Endothelial cell of umbilical vein (primary cell): ENCODE measurements at regions not wholly inside any gene's neighbourhood (a gene's known extent, or its start where the extent isn't known, plus 50 kb on each side); places are given as distances from the start of the nearest gene placed in this dataset.
"Not testable (repeated sequence)": the region's sequence is repeated elsewhere in the genome, so short reads cannot be mapped to it uniquely, and the experiment has no call there.

Experiments
- BruUV-seq: library from RNA; stranded (reverse); fragments of 400-500 nt; replicated peaks from 2 replicates; lab custom pipeline; 2021; lab: Mats Ljungman, UMichigan
- CTCF ChIA-PET: fragments of 300-600, 350-600 bp; sonication (Branson Sonifier 250); formaldehyde crosslinking; loops from one replicate; lab custom pipeline; 2021; ENCODE audit warnings: antibody characterized with exemption, inconsistent platforms; lab: Charles Lee
- POLR2A ChIA-PET: fragments of 300-600, 350-600 bp; sonication (Branson Sonifier 250); formaldehyde crosslinking; loops from one replicate; lab custom pipeline; 2021; ENCODE audit warnings: antibody characterized with exemption, inconsistent platforms; lab: Charles Lee
- DNase-seq: peaks from one replicate; pipeline ENCODE4 v3.0.0-alpha.2; 2011; ENCODE audit warnings: low read depth, low spot score
- FAIRE-seq: peaks from 2 replicates; lab custom pipeline; 2011; peaks lifted over from hg19 to GRCh38; lab: Jason Lieb, UNC
- H2AFZ ChIP-seq: 2 replicates; pipeline ENCODE4 v1.6.0; 2012; ENCODE audit warnings: low read depth, low read length, control low read depth, inconsistent platforms
- H3K27ac ChIP-seq: 2 replicates; pipeline ENCODE4 v1.5.1; 2011; ENCODE audit warnings: low read depth, mild to moderate bottlenecking, control low read depth, low read length, moderate library complexity; ENCODE audit not compliant: insufficient read depth
- H3K27me3 ChIP-seq, 2 experiments: 2 replicates each; pipeline versions ENCODE4 v1.6.0 to v1.6.1; 2011; ENCODE audit warnings: low read length in 2 of 2, mixed read lengths in 1 of 2; ENCODE audit not compliant: control insufficient read depth in 2 of 2, insufficient read depth in 2 of 2
- H3K36me3 ChIP-seq, 2 experiments: 2 replicates in 1 of 2; 3 replicates in 1 of 2; pipeline ENCODE4 v1.5.1; 2011; ENCODE audit warnings: low read length in 2 of 2, mild to moderate bottlenecking in 1 of 2, moderate library complexity in 1 of 2; ENCODE audit not compliant: control insufficient read depth in 2 of 2, insufficient read depth in 2 of 2; ENCODE audit errors: extremely low read depth in 1 of 2
- H3K4me1 ChIP-seq: 3 replicates; pipeline ENCODE4 v1.5.1; 2011; ENCODE audit warnings: mild to moderate bottlenecking, low read length; ENCODE audit not compliant: control insufficient read depth, insufficient read depth; ENCODE audit errors: extremely low read depth
- H3K4me2 ChIP-seq: 2 replicates; pipeline ENCODE4 v1.6.1; 2011; ENCODE audit warnings: low read length, control low read depth, mixed read lengths; ENCODE audit not compliant: insufficient read depth
- H3K4me3 ChIP-seq, 3 experiments: fragments of 200-600 bp in 1 of 3; sonication (generic), shearing (Covaris generic) in 1 of 3; replicated peaks in 1 of 3; 2 replicates each; pipeline ENCODE4 v1.5.1; 2011 to 2016; ENCODE audit warnings: control low read depth in 3 of 3, low read length in 3 of 3, mild to moderate bottlenecking in 2 of 3, inconsistent platforms in 1 of 3, low read depth in 1 of 3, moderate library complexity in 1 of 3; ENCODE audit not compliant: insufficient read depth in 1 of 3
- H3K79me2 ChIP-seq: 2 replicates; pipeline ENCODE4 v1.6.0; 2012; ENCODE audit warnings: low read length, inconsistent platforms; ENCODE audit not compliant: control insufficient read depth, insufficient read depth
- H3K9ac ChIP-seq: replicated peaks from 2 replicates; pipeline ENCODE3; 2011; ENCODE audit warnings: low read length, control low read depth; ENCODE audit not compliant: insufficient read depth; ENCODE audit errors: extremely low read depth
- H3K9me1 ChIP-seq: replicated peaks from 3 replicates; pipeline ENCODE4 v1.6.0; 2011; ENCODE audit warnings: mild to moderate bottlenecking, low read length; ENCODE audit not compliant: control insufficient read depth, insufficient read depth; ENCODE audit errors: extremely low read depth
- H3K9me3 ChIP-seq: replicated peaks from 2 replicates; pipeline ENCODE4 v1.5.1; 2012; ENCODE audit warnings: low read length, inconsistent platforms; ENCODE audit not compliant: control insufficient read depth, insufficient read depth
- H4K20me1 ChIP-seq: replicated peaks from 2 replicates; pipeline ENCODE3; 2011; ENCODE audit warnings: mild to moderate bottlenecking, low read length; ENCODE audit not compliant: control insufficient read depth, insufficient read depth; ENCODE audit errors: extremely low read depth
- FOS ChIP-seq: IDR thresholded peaks from 2 replicates; pipeline ENCODE4 v1.6.1; 2011; ENCODE audit warnings: mild to moderate bottlenecking, low read length, moderate library complexity, borderline replicate concordance; ENCODE audit not compliant: insufficient read depth
- GATA2 ChIP-seq: IDR thresholded peaks from 2 replicates; pipeline ENCODE4 v1.7.0; 2011; ENCODE audit warnings: low read depth, mild to moderate bottlenecking, moderate library complexity, mixed read lengths, low read length; ENCODE audit not compliant: insufficient read length, insufficient read depth
- JUN ChIP-seq: IDR thresholded peaks from 2 replicates; pipeline ENCODE4 v1.6.1; 2011; ENCODE audit warnings: borderline replicate concordance, low read depth; ENCODE audit not compliant: insufficient read length, insufficient read depth
- MYC ChIP-seq: IDR thresholded peaks from one replicate; pipeline ENCODE4 v1.6.1; 2011; ENCODE audit warnings: mild to moderate bottlenecking, low read depth, low read length
- POLR2A ChIP-seq: IDR thresholded peaks from 2 replicates; pipeline ENCODE4 v1.6.1; 2012; ENCODE audit warnings: low read depth, mild to moderate bottlenecking, control low read depth, low read length
- POLR2AphosphoS5 ChIP-seq: IDR thresholded peaks from 2 replicates; pipeline ENCODE4 v1.6.1; 2012; ENCODE audit warnings: low read depth, mild to moderate bottlenecking, control low read depth, low read length, moderate library complexity; ENCODE audit not compliant: insufficient read depth
- dilution Hi-C: fragments of 300-500 bp; cut with MboI; formaldehyde crosslinking; loops from one replicate; pipeline ENCODE4 v1.15.0; 2019; ENCODE audit warnings: low sequenced_read_pairs; ENCODE audit not compliant: extremely low pct_ligation_motif_present
- intact Hi-C: fragments of 100-400 bp; cut with micrococcal nuclease; formaldehyde crosslinking; loops from one replicate; pipeline ENCODE4 v1.10.0; 2022
- TF ChIP-seq, protein P1 (sequence below): IDR thresholded peaks from 2 replicates; pipeline ENCODE4 v1.6.1; 2011; ENCODE audit not compliant: insufficient read depth, insufficient read length
- TF ChIP-seq, protein P2 (sequence below), 2 donors: IDR thresholded peaks; 1 replicate in 1 of 2; 2 replicates in 1 of 2; pipeline ENCODE4 v1.5.1; 2011; ENCODE audit warnings: low read length in 2 of 2, mild to moderate bottlenecking in 2 of 2, moderate library complexity in 2 of 2, control low read depth in 1 of 2, inconsistent platforms in 1 of 2, low read depth in 1 of 2; ENCODE audit not compliant: insufficient read depth in 1 of 2; ENCODE audit errors: extremely low read depth in 1 of 2

DNA sequence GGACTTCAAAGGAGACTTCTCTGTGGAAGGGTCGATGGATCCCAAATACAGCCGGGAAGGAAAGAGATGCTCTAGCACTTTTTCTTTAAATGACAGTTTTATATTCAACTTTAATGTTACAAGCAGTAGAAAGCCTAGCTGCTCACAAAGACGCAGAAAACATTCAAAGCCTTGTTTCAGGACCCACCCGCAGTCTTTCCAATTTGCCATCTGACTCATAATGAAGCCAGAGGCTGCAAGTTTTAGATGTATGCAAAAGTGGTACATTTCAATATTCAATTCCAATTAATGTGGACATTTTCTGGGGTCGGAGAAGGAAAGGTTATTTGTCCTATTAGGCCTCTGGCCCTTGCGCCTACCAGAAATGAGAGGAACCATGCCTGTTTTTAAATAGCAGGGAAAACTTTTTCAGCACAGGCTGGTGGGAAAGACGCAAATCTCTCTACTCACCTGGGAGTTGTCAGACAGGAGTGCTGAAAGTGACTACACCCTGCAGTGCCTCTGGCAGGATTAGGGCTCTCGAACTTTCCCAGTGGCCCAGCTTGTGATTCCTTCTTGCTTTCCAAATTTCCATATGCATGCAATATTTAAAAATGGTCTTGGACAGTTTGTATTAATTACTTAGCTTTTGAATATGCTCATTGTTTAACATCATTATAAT is 117.4 kb upstream of the MBNL1 start:
- Histone ChIP-seq H3K36me3 (no peaks in the 10 kb centered on the region), H3K9ac (no peak overlapping the region), H3K79me2 (no peaks in the 10 kb centered on the region), H3K27ac (no peak overlapping the region), H2AFZ (no peak overlapping the region), H3K4me2 (no peak overlapping the region), H3K4me3 (no peak overlapping the region), H3K9me1 (no peaks in the 10 kb centered on the region), H4K20me1 (no peaks in the 10 kb centered on the region), H3K4me1 (no peaks in the 10 kb centered on the region), H3K27me3 (no peaks in the 10 kb centered on the region), H3K9me3 (no peaks in the 10 kb centered on the region)
- no peak for TF ChIP-seq MYC
- TF ChIP-seq JUN: no peak
- TF ChIP-seq, protein P1, sequence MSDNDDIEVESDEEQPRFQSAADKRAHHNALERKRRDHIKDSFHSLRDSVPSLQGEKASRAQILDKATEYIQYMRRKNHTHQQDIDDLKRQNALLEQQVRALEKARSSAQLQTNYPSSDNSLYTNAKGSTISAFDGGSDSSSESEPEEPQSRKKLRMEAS: no peak
- no peak for TF ChIP-seq FOS
- no peak for TF ChIP-seq GATA2
- no peak for TF ChIP-seq POLR2AphosphoS5
- TF ChIP-seq, protein P2, sequence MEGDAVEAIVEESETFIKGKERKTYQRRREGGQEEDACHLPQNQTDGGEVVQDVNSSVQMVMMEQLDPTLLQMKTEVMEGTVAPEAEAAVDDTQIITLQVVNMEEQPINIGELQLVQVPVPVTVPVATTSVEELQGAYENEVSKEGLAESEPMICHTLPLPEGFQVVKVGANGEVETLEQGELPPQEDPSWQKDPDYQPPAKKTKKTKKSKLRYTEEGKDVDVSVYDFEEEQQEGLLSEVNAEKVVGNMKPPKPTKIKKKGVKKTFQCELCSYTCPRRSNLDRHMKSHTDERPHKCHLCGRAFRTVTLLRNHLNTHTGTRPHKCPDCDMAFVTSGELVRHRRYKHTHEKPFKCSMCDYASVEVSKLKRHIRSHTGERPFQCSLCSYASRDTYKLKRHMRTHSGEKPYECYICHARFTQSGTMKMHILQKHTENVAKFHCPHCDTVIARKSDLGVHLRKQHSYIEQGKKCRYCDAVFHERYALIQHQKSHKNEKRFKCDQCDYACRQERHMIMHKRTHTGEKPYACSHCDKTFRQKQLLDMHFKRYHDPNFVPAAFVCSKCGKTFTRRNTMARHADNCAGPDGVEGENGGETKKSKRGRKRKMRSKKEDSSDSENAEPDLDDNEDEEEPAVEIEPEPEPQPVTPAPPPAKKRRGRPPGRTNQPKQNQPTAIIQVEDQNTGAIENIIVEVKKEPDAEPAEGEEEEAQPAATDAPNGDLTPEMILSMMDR (IDR thresholded peaks at IDR 0.05; ENCODE audit: extremely low read depth in 1 of 2, insufficient read depth in 1 of 2, low read depth in 1 of 2, low read length in 2 of 2): no peak
- no peak for TF ChIP-seq POLR2A
- no TSS peak for BruUV-seq
- dilution Hi-C loops: no loop called here
- CTCF ChIA-PET: interaction anchor here (1.0 kb wide), 1 partner anchor 28 kb away, joined by 3 read pairs; no protein-coding TSS in a partner anchor
- intact Hi-C loops: no loop called here
- FAIRE-seq: no peak
- no peak for DNase-seq
- POLR2A ChIA-PET: no interaction called here

DNA sequence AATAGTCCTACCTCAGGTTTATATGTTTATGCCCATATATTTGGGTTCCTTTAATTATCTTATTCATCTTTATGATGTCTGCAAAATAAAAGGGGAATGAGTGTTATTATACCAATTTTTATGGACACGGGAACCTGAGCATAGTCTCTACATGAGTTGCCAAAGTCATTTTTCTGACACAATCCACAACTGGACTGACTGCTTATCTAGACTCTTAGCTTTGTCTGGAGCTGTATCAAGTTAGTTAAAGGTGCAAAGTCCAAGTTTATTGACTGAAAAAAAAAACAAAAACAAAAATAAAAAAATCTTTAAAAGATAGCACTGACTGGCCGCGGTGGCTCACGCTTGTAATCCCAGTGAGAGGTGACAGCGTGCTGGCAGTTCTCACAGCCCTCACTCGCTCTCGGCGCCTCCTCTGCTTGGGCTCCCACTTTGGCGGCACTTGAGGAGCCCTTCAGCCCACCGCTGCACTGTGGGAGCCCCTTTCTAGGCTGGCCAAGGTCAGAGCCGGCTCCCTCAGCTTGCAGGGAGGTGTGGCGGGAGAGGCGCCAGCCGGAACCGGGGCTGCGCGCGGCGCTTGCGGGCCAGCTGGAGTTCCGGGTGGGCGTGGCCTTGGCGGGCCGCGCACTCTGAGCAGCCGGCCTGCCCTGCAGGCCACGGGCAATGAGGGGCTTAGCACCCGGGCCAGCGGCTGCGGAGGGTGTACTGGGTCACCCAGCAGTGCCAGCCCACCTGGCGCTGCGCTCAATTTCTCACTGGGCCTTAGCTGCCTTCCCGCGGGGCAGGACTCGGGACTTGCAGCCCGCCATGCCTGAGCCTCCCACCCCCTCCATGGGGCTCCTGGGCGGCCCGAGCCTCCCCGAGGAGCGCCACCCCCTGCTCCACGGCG is 116.6 kb upstream of the MBNL1 start:
- H3K4me2 ChIP-seq, H3K27me3 ChIP-seq, dilution Hi-C loops, POLR2A ChIA-PET, H4K20me1 ChIP-seq, H2AFZ ChIP-seq, H3K9me1 ChIP-seq, H3K9me3 ChIP-seq, H3K36me3 ChIP-seq, H3K27ac ChIP-seq, CTCF ChIA-PET, intact Hi-C loops, DNase-seq, H3K9ac ChIP-seq, H3K4me3 ChIP-seq, FAIRE-seq, H3K4me1 ChIP-seq, BruUV-seq, H3K79me2 ChIP-seq: not testable (repeated sequence)
